HEK293 (cell line): ENCODE measurements at regions not wholly inside any gene's neighbourhood (a gene's known extent, or its start where the extent isn't known, plus 50 kb on each side); places are given as distances from the start of the nearest gene placed in this dataset.

Experiments
- OSR2 ChIP-seq: fragments of 450-650 bp; formaldehyde crosslinking; IDR thresholded peaks from 2 replicates; pipeline ENCODE4 v1.5.1; 2016; ENCODE audit warnings: missing biosample characterization, missing genetic modification characterization
- ZNF133 ChIP-seq: fragments of 450-650 bp; formaldehyde crosslinking; IDR thresholded peaks from 2 replicates; pipeline ENCODE4 v1.5.1; 2016; ENCODE audit warnings: missing biosample characterization, missing genetic modification characterization

DNA sequence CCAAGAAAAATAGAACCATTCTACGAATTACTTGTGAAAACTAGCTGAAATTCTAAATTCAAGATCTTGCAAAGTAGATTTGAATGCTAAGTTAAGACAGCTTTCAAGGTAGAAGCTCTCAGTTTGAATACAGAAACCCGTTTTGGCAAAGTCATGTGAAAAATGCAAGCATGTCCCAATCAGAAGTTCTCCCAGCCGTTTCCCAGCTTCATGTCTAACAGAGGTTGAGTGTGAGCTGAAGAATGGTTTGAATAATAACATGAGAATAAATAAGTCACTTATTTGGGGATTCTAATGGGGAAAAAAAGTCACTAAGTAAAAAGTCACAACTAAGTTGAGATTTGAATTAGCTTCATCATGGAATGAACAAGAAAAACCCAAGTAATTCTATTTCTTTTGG is 152.5 kb upstream of the MAP3K1 start:
- TF ChIP-seq ZNF133 (tag by site-specific recombination), result no peak
- TF ChIP-seq OSR2, result no peak
